ENCODE measurements at regions not wholly inside any gene's neighbourhood (a gene's known extent, or its start where the extent isn't known, plus 50 kb on each side); places are given as distances from the start of the nearest gene placed in this dataset.

- H3K27ac Mint-ChIP-seq = no peak overlapping the region
- Histone ChIP-seq H3K9me3 (ENCODE audit: low read length) (no peaks in the 10 kb centered on the region), H3K4me3 (ENCODE audit: low read length) (no peak overlapping the region), H3K27ac (ENCODE audit: low read depth, low read length) (no peak overlapping the region), H3K27me3 (ENCODE audit: insufficient read depth, low read length, poor library complexity, severe bottlenecking) (no peaks in the 10 kb centered on the region), H3K4me1 (ENCODE audit: insufficient read depth, low read length) (no peaks in the 10 kb centered on the region), H3K36me3 (ENCODE audit: insufficient read depth, low read length) (no peaks in the 10 kb centered on the region)
- H3K4me1 Mint-ChIP-seq = no peaks in the 10 kb centered on the region
- no peaks in the 10 kb centered on the region for H3K27me3 Mint-ChIP-seq
- H3K36me3 Mint-ChIP-seq = no peaks in the 10 kb centered on the region
- no peak overlapping the region for H3K4me3 Mint-ChIP-seq
- DNase-seq = no peak
- ChIA-PET POLR2A (no interaction called here), CTCF (no interaction called here)
- peaks cover 0 to 4% (median 1%) of the 10 kb centered on the region in 5 donors for H3K9me3 Mint-ChIP-seq
Measured at GRCh38 chr9:75664597-75664996, 225.9 kb upstream of the PCSK5 start.

- ChIA-PET POLR2A (no interaction called here), CTCF (no interaction called here)
- no peak overlapping the region for H3K27ac Mint-ChIP-seq
- no peaks in the 10 kb centered on the region for H3K36me3 Mint-ChIP-seq
- Histone ChIP-seq H3K27me3 (ENCODE audit: insufficient read depth, low read length, poor library complexity, severe bottlenecking) (no peaks in the 10 kb centered on the region), H3K27ac (ENCODE audit: low read depth, low read length) (no peak overlapping the region), H3K4me1 (ENCODE audit: insufficient read depth, low read length) (no peaks in the 10 kb centered on the region), H3K36me3 (ENCODE audit: insufficient read depth, low read length) (no peaks in the 10 kb centered on the region), H3K9me3 (ENCODE audit: low read length) (no peaks in the 10 kb centered on the region), H3K4me3 (ENCODE audit: low read length) (no peak overlapping the region)
- H3K4me3 Mint-ChIP-seq = no peak overlapping the region
- peaks cover 0 to 7% (median 0%) of the 10 kb centered on the region in 5 donors for H3K9me3 Mint-ChIP-seq
- H3K4me1 Mint-ChIP-seq = no peaks in the 10 kb centered on the region
- DNase-seq = no peak
- H3K27me3 Mint-ChIP-seq = peaks cover 0 to 3% of the 10 kb centered on the region in 2 donors
Measured at GRCh38 chr9:75666856-75667554, 223.5 kb upstream of the PCSK5 start.

DNA sequence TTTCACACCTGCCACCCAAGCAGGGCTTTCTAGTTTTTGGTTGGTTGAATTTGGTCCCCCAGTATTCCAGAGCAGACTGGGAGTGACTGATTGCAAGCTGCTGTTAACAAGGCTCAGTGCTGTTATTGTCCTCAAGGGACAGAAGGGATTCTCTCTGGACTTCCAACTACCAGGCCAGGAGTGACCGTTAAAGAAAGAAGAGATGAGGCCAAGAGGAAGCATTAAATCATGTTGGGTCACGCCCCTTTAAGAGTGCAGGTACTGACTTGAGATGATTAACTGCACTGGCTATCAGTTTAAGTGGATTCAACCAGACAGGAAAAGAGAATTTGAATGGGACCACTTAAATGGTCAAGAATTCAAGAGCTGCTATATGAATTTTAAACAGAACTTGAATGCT is 220.8 kb upstream of the PCSK5 start:
- CTCF ChIA-PET = no interaction called here

DNA sequence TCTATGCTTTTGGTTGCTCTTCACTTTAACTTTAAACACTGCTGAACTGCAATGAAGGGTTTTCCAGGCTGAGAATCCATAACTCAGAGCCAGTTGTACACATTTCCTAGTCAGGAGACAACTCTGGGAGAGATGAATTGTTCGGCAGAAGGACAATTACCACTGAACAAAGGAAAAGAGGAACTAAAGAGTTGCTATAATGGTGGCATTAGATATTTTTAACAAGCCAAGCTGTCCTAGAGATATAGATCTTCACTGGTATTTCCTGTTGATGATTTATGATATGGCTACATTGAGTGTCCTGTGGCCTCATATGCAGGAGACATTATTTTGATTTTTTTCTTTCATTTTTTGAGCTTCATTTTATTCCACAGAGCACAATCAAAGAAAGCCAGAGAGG is 219.1 kb upstream of the PCSK5 start:
- Mint-ChIP-seq H3K4me1 (no peaks in the 10 kb centered on the region), H3K4me3 (no peak overlapping the region), H3K27me3 (peaks cover 0 to 3% of the 10 kb centered on the region in 2 donors), H3K9me3 (peaks cover 0 to 15% (median 3%) of the 10 kb centered on the region in 5 donors), H3K27ac (no peak overlapping the region), H3K36me3 (no peaks in the 10 kb centered on the region)
- H3K4me1 ChIP-seq (ENCODE audit: insufficient read depth, low read length) = no peaks in the 10 kb centered on the region
- no peaks in the 10 kb centered on the region for H3K36me3 ChIP-seq (ENCODE audit: insufficient read depth, low read length)
- H3K27ac ChIP-seq (ENCODE audit: low read depth, low read length) = no peak overlapping the region
- H3K4me3 ChIP-seq (ENCODE audit: low read length) = no peak overlapping the region
- no peaks in the 10 kb centered on the region for H3K9me3 ChIP-seq (ENCODE audit: low read length)
- no peak for DNase-seq
- H3K27me3 ChIP-seq (ENCODE audit: insufficient read depth, low read length, poor library complexity, severe bottlenecking) = no peaks in the 10 kb centered on the region
- POLR2A ChIA-PET = no interaction called here
- CTCF ChIA-PET = no interaction called here

More for the DNA sequence above, 220.8 kb upstream of the PCSK5 start:
- Mint-ChIP-seq H3K9me3 (peaks cover 0 to 15% (median 3%) of the 10 kb centered on the region in 5 donors), H3K27me3 (peaks cover 0 to 3% of the 10 kb centered on the region in 2 donors), H3K36me3 (no peaks in the 10 kb centered on the region), H3K4me3 (no peak overlapping the region), H3K4me1 (no peaks in the 10 kb centered on the region), H3K27ac (no peak overlapping the region)
- H3K4me1 ChIP-seq (ENCODE audit: insufficient read depth, low read length) = no peaks in the 10 kb centered on the region
- no peak overlapping the region for H3K4me3 ChIP-seq (ENCODE audit: low read length)
- H3K27me3 ChIP-seq (ENCODE audit: insufficient read depth, low read length, poor library complexity, severe bottlenecking) = no peaks in the 10 kb centered on the region
- no peak for DNase-seq
- no peaks in the 10 kb centered on the region for H3K36me3 ChIP-seq (ENCODE audit: insufficient read depth, low read length)
- no peak overlapping the region for H3K27ac ChIP-seq (ENCODE audit: low read depth, low read length)
- POLR2A ChIA-PET = no interaction called here
- H3K9me3 ChIP-seq (ENCODE audit: low read length) = no peaks in the 10 kb centered on the region

DNA sequence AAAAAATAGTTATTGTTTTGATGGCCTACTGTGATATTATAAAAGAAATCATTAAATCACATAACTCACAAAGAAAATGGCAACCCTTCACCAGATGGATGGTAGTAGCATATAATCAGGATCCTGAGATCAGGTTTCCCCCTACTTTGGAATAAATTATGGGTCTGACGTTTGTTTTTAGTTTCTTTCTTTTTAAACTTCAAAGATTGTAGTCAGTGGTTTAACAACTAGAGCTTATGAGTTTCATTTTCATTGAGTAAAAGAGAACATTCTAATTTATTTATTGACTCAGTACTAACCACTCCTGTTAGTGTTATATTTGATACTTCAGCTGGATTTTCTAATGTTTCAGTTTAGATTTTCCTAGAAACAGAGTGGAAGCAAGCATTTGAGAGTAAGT is 218.0 kb upstream of the PCSK5 start:
- ChIA-PET POLR2A (no interaction called here), CTCF (no interaction called here)
- H3K4me1 ChIP-seq (ENCODE audit: insufficient read depth, low read length) = no peaks in the 10 kb centered on the region
- no peaks in the 10 kb centered on the region for H3K36me3 Mint-ChIP-seq
- no peak for DNase-seq
- no peak overlapping the region for H3K4me3 ChIP-seq (ENCODE audit: low read length)
- H3K4me3 Mint-ChIP-seq = no peak overlapping the region
- no peak overlapping the region for H3K27ac ChIP-seq (ENCODE audit: low read depth, low read length)
- H3K27me3 Mint-ChIP-seq = peaks cover 0 to 3% of the 10 kb centered on the region in 2 donors
- H3K27me3 ChIP-seq (ENCODE audit: insufficient read depth, low read length, poor library complexity, severe bottlenecking) = no peaks in the 10 kb centered on the region
- H3K4me1 Mint-ChIP-seq = no peaks in the 10 kb centered on the region
- H3K9me3 ChIP-seq (ENCODE audit: low read length) = no peaks in the 10 kb centered on the region
- H3K27ac Mint-ChIP-seq = no peak overlapping the region
- H3K9me3 Mint-ChIP-seq = peaks cover 0 to 15% (median 4%) of the 10 kb centered on the region in 5 donors
- no peaks in the 10 kb centered on the region for H3K36me3 ChIP-seq (ENCODE audit: insufficient read depth, low read length)

DNA sequence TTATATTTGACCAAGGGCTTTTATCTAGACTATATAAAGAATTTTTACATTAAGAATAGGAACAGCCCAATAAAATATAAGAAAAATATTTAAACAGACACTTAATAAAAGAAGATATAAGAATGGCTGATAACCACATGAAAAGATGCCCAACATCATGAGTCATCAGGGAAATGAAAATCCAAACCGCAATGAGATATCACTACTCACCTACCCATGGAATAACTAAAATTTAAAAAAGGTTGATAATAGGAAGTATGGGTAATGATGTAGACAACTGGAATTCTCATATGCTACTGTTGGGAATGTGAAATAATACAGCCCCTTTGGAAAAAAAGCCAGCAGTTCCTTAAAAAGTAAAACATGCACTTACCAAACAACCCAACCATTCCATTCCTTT is 206.9 kb upstream of the PCSK5 start:
- no peaks in the 10 kb centered on the region for H3K36me3 ChIP-seq (ENCODE audit: insufficient read depth, low read length)
- CTCF ChIA-PET = no interaction called here

DNA sequence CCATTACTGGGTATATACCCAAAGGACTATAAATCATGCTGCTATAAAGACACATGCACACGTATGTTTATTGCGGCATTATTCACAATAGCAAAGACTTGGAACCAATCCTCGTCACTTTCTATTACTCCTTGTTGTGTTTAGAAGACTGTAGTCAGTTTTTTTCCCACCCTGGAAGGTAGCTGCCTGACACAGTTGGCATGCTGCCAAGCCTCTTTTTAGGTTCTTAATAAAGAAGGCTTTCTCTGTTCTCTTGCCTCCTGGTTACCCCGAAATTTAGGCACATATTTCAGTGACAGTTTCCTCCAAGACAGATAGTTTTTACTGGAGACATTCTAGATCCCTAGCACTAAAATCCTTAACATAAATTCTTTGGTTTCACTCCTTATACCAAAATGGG is 205.4 kb upstream of the PCSK5 start:
- H3K9me3 ChIP-seq (ENCODE audit: low read length) = no peaks in the 10 kb centered on the region
- no peaks in the 10 kb centered on the region for H3K4me1 Mint-ChIP-seq

More for the DNA sequence above, 206.9 kb upstream of the PCSK5 start:
- H3K27ac Mint-ChIP-seq = no peak overlapping the region
- peaks cover 0 to 16% (median 2%) of the 10 kb centered on the region in 5 donors for H3K9me3 Mint-ChIP-seq
- Histone ChIP-seq H3K27ac (ENCODE audit: low read depth, low read length) (no peak overlapping the region), H3K9me3 (ENCODE audit: low read length) (no peaks in the 10 kb centered on the region), H3K27me3 (ENCODE audit: insufficient read depth, low read length, poor library complexity, severe bottlenecking) (no peaks in the 10 kb centered on the region), H3K4me3 (ENCODE audit: low read length) (no peak overlapping the region), H3K4me1 (ENCODE audit: insufficient read depth, low read length) (no peaks in the 10 kb centered on the region)
- H3K36me3 Mint-ChIP-seq = no peaks in the 10 kb centered on the region
- DNase-seq = no peak
- H3K4me1 Mint-ChIP-seq = no peaks in the 10 kb centered on the region
- POLR2A ChIA-PET = no interaction called here
- no peak overlapping the region for H3K4me3 Mint-ChIP-seq
- H3K27me3 Mint-ChIP-seq = peaks cover 0 to 1% of the 10 kb centered on the region in 2 donors

GRCh38 chr9:75687359-75687953 is 203.0 kb upstream of the PCSK5 start:
- Mint-ChIP-seq H3K4me1 (no peaks in the 10 kb centered on the region), H3K36me3 (no peaks in the 10 kb centered on the region), H3K27ac (no peak overlapping the region), H3K9me3 (peaks cover 0 to 7% (median 2%) of the 10 kb centered on the region in 5 donors), H3K27me3 (no peaks in the 10 kb centered on the region), H3K4me3 (no peak overlapping the region)
- Histone ChIP-seq H3K27me3 (ENCODE audit: insufficient read depth, low read length, poor library complexity, severe bottlenecking) (no peaks in the 10 kb centered on the region), H3K4me1 (ENCODE audit: insufficient read depth, low read length) (no peaks in the 10 kb centered on the region), H3K4me3 (ENCODE audit: low read length) (no peak overlapping the region), H3K9me3 (ENCODE audit: low read length) (no peaks in the 10 kb centered on the region), H3K36me3 (ENCODE audit: insufficient read depth, low read length) (no peaks in the 10 kb centered on the region), H3K27ac (ENCODE audit: low read depth, low read length) (no peak overlapping the region)
- no peak for DNase-seq
- CTCF ChIA-PET = no interaction called here
- POLR2A ChIA-PET = no interaction called here

More for the DNA sequence above, 205.4 kb upstream of the PCSK5 start:
- POLR2A ChIA-PET = no interaction called here
- no peaks in the 10 kb centered on the region for H3K4me1 ChIP-seq (ENCODE audit: insufficient read depth, low read length)
- Mint-ChIP-seq H3K27ac (peak overlapping the region in 1 of 8 donors; percentile 26), H3K36me3 (no peaks in the 10 kb centered on the region), H3K4me3 (no peak overlapping the region), H3K27me3 (no peaks in the 10 kb centered on the region), H3K9me3 (peaks cover 0 to 6% (median 2%) of the 10 kb centered on the region in 5 donors)
- H3K27ac ChIP-seq (ENCODE audit: low read depth, low read length) = no peak overlapping the region
- DNase-seq = no peak
- CTCF ChIA-PET = no interaction called here
- no peak overlapping the region for H3K4me3 ChIP-seq (ENCODE audit: low read length)
- no peaks in the 10 kb centered on the region for H3K36me3 ChIP-seq (ENCODE audit: insufficient read depth, low read length)
- no peaks in the 10 kb centered on the region for H3K27me3 ChIP-seq (ENCODE audit: insufficient read depth, low read length, poor library complexity, severe bottlenecking)
